H9 (cell line): ENCODE measurements at regions not wholly inside any gene's neighbourhood (a gene's known extent, or its start where the extent isn't known, plus 50 kb on each side); places are given as distances from the start of the nearest gene placed in this dataset.

Source experiments
- DNase-seq: peaks from one replicate; pipeline ENCODE4 v3.0.0-alpha.2; 2017
- H2AFZ ChIP-seq: one replicate; pipeline ENCODE4 v1.6.1; 2013; ENCODE audit warnings: mild to moderate bottlenecking, low read length, control low read depth, moderate library complexity
- H2AK5ac ChIP-seq: 2 replicates; pipeline ENCODE4 v1.6.1; 2013; ENCODE audit warnings: low read length, control low read depth, mixed read lengths; ENCODE audit not compliant: insufficient read length
- H2BK120ac ChIP-seq: one replicate; pipeline ENCODE4 v1.6.1; 2013; ENCODE audit warnings: low read depth, mild to moderate bottlenecking, low read length, control low read depth, inconsistent platforms; ENCODE audit not compliant: poor library complexity, severe bottlenecking
- H2BK12ac ChIP-seq: 2 replicates; pipeline ENCODE4 v1.6.1; 2013; ENCODE audit warnings: low read length, control low read depth, mixed read lengths, low read depth; ENCODE audit not compliant: insufficient read length
- H2BK15ac ChIP-seq: 2 replicates; pipeline ENCODE4 v1.6.1; 2013; ENCODE audit warnings: low read depth, low read length, control low read depth
- H2BK20ac ChIP-seq: one replicate; pipeline ENCODE4 v1.6.1; 2013; ENCODE audit warnings: low read depth, mild to moderate bottlenecking, low read length, control low read depth, inconsistent platforms; ENCODE audit not compliant: poor library complexity, severe bottlenecking
- H2BK5ac ChIP-seq: 2 replicates; pipeline ENCODE4 v1.6.1; 2013; ENCODE audit warnings: low read length, control low read depth, mixed read lengths; ENCODE audit not compliant: insufficient read length
- H3K14ac ChIP-seq: 2 replicates; pipeline ENCODE4 v1.6.1; 2013; ENCODE audit warnings: low read length, control low read depth; ENCODE audit not compliant: insufficient read depth
- H3K18ac ChIP-seq: 2 replicates; pipeline ENCODE4 v1.6.1; 2013; ENCODE audit warnings: low read depth, mild to moderate bottlenecking, mixed read lengths, low read length, control low read depth; ENCODE audit not compliant: insufficient read length
- H3K23ac ChIP-seq: 2 replicates; pipeline ENCODE4 v1.6.1; 2013; ENCODE audit warnings: low read length, control low read depth, mixed read lengths, low read depth; ENCODE audit not compliant: insufficient read length
- H3K23me2 ChIP-seq: 2 replicates; pipeline ENCODE4 v1.6.1; 2013; ENCODE audit warnings: low read depth, mild to moderate bottlenecking, mixed read lengths, low read length, control low read depth; ENCODE audit not compliant: insufficient read length, poor library complexity, severe bottlenecking
- H3K27ac ChIP-seq: 2 replicates; pipeline ENCODE4 v1.5.1; 2013; ENCODE audit warnings: low read length, control low read depth, mixed read lengths, low read depth; ENCODE audit not compliant: insufficient read length
- H3K27me3 ChIP-seq: 2 replicates; pipeline ENCODE4 v1.6.1; 2013; ENCODE audit warnings: low read length, control low read depth, inconsistent platforms; ENCODE audit not compliant: insufficient read depth
- H3K4ac ChIP-seq: 2 replicates; pipeline ENCODE4 v1.6.1; 2013; ENCODE audit warnings: low read depth, mild to moderate bottlenecking, control low read depth, inconsistent platforms, low read length, moderate library complexity
- H3K4me1 ChIP-seq: 2 replicates; pipeline ENCODE4 v1.6.1; 2013; ENCODE audit warnings: low read length, control low read depth, inconsistent platforms; ENCODE audit not compliant: insufficient read depth
- H3K4me2 ChIP-seq: 2 replicates; pipeline ENCODE4 v1.6.1; 2013; ENCODE audit warnings: low read length, control low read depth, mixed read lengths; ENCODE audit not compliant: insufficient read length, insufficient read depth
- H3K56ac ChIP-seq: 2 replicates; pipeline ENCODE4 v1.6.1; 2013; ENCODE audit warnings: low read depth, mild to moderate bottlenecking, mixed read lengths, low read length, control low read depth; ENCODE audit not compliant: insufficient read length
- H3K79me1 ChIP-seq: 2 replicates; pipeline ENCODE4 v1.6.1; 2013; ENCODE audit warnings: low read depth, mild to moderate bottlenecking, moderate library complexity, low read length, control low read depth, inconsistent platforms; ENCODE audit not compliant: insufficient read depth, poor library complexity, severe bottlenecking
- H3K79me2 ChIP-seq: 2 replicates; pipeline ENCODE4 v1.6.1; 2013; ENCODE audit warnings: low read length, control low read depth, inconsistent platforms; ENCODE audit not compliant: insufficient read depth
- H3K9ac ChIP-seq: 2 replicates; pipeline ENCODE4 v1.6.1; 2013; ENCODE audit warnings: low read length, control low read depth, mixed read lengths; ENCODE audit not compliant: insufficient read length; ENCODE audit errors: extremely low read depth
- H3K9me3 ChIP-seq: one replicate; pipeline ENCODE4 v1.6.1; 2013; ENCODE audit warnings: low read depth, low read length, inconsistent platforms; ENCODE audit not compliant: control insufficient read depth
- H3T11ph ChIP-seq: one replicate; pipeline ENCODE4 v1.6.1; 2013; ENCODE audit warnings: mild to moderate bottlenecking, low read length, control low read depth, inconsistent platforms
- H4K20me1 ChIP-seq: one replicate; pipeline ENCODE4 v1.6.1; 2013; ENCODE audit not compliant: control insufficient read depth, insufficient read length, insufficient read depth
- H4K5ac ChIP-seq: 2 replicates; pipeline ENCODE4 v1.6.1; 2013; ENCODE audit warnings: low read depth, mild to moderate bottlenecking, mixed read lengths, low read length, control low read depth; ENCODE audit not compliant: insufficient read length
- H4K8ac ChIP-seq: replicated peaks from 2 replicates; pipeline ENCODE4 v1.6.1; 2013; ENCODE audit warnings: low read length, control low read depth, mixed read lengths, low read depth; ENCODE audit not compliant: insufficient read length
- H4K91ac ChIP-seq: 2 replicates; pipeline ENCODE4 v1.6.1; 2013; ENCODE audit warnings: low read depth, mild to moderate bottlenecking, moderate library complexity, mixed read lengths, low read length, control low read depth; ENCODE audit not compliant: insufficient read length
- H3K27ac Mint-ChIP-seq, 3 experiments: 2 replicates in 2 of 3; 3 replicates in 1 of 3; pipeline ENCODE4 v1.8.0; 2020 to 2021; ENCODE audit warnings: mixed read lengths in 3 of 3, mild to moderate bottlenecking in 1 of 3, moderate library complexity in 1 of 3
- H3K27me3 Mint-ChIP-seq: 2 replicates; pipeline ENCODE4 v1.8.0; 2021; ENCODE audit warnings: low read depth, mild to moderate bottlenecking, moderate library complexity, mixed read lengths
- H3K36me3 Mint-ChIP-seq, 3 experiments: 2 replicates in 2 of 3; 3 replicates in 1 of 3; pipeline ENCODE4 v1.8.0; 2020 to 2021; ENCODE audit warnings: low read depth in 3 of 3, mixed read lengths in 3 of 3; ENCODE audit not compliant: insufficient read depth in 1 of 3
- H3K4me1 Mint-ChIP-seq, 2 experiments: 2 replicates each; pipeline ENCODE4 v1.8.0; 2020; ENCODE audit warnings: mixed read lengths in 2 of 2
- H3K4me3 Mint-ChIP-seq, 2 experiments: 2 replicates in 1 of 2; 3 replicates in 1 of 2; pipeline ENCODE4 v1.8.0; 2020 to 2021; ENCODE audit warnings: mild to moderate bottlenecking in 2 of 2, mixed read lengths in 2 of 2, moderate library complexity in 1 of 2
- H3K9me3 Mint-ChIP-seq, 2 experiments: 2 replicates in 1 of 2; 3 replicates in 1 of 2; pipeline ENCODE4 v1.8.0; 2020; ENCODE audit warnings: mild to moderate bottlenecking in 2 of 2, mixed read lengths in 2 of 2, moderate library complexity in 1 of 2
- WGBS: extraction: QIAGEN DNeasy Blood & Tissue Kit; methylation state at CpG from one replicate; pipeline ENCODE4 v1.1.7; 2013; ENCODE audit warnings: missing lambda C conversion rate, low lambda C conversion rate, mixed read lengths; ENCODE audit not compliant: insufficient read length; ENCODE audit errors: extremely low coverage; 5-methylcytosine and 5-hydroxymethylcytosine counted together
- TF ChIP-seq, protein P1 (sequence below): fragments of 200-600 bp; sonication (generic); conservative IDR thresholded peaks from 3 replicates; pipeline ENCODE4 v1.8.0; 2021; ENCODE audit warnings: antibody characterized with exemption, mild to moderate bottlenecking

DNA sequence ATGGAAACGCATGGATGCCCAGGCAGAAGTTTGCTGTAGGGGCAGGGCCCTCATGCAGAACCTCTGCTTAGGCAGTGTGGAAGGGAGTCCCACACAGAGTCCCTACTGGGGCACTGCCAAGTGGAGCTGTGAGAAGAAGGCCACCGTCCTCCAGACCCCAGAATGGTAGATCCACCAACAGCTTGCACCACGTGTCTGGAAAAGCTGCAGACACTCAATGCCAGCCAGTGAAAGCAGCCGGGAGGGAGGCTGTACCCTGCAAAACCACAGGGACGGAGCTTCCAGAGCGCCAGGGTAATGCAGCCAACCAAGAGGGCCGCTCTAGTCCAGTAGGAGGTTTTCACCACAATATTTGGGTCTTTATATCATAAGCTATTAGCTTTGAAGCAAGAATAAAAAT is 97.1 kb upstream of the IQSEC1 start:
- no peak overlapping the region for H3K4me3 Mint-ChIP-seq
- H3K27me3 Mint-ChIP-seq: peaks cover 1% of the 10 kb centered on the region
- Histone ChIP-seq H4K20me1 (no peaks in the 10 kb centered on the region), H3K4me1 (no peaks in the 10 kb centered on the region), H3K79me1 (no peaks in the 10 kb centered on the region), H3K56ac (no peak overlapping the region), H2AK5ac (no peak overlapping the region), H3T11ph (no peak overlapping the region), H2BK5ac (no peak overlapping the region), H2BK120ac (no peak overlapping the region), H3K14ac (no peak overlapping the region), H3K4me2 (no peak overlapping the region), H3K18ac (no peak overlapping the region), H3K4ac (no peak overlapping the region), H2AFZ (no peak overlapping the region), H3K27me3 (no peaks in the 10 kb centered on the region), H2BK15ac (no peak overlapping the region), H4K8ac (no peak overlapping the region), H3K23ac (no peak overlapping the region), H3K79me2 (no peaks in the 10 kb centered on the region), H3K23me2 (no peaks in the 10 kb centered on the region), H2BK12ac (no peak overlapping the region), H4K5ac (no peak overlapping the region), H3K27ac (no peak overlapping the region), H3K9ac (no peak overlapping the region), H4K91ac (no peak overlapping the region), H3K9me3 (no peaks in the 10 kb centered on the region), H2BK20ac (no peak overlapping the region)
- peaks cover 10 to 13% of the 10 kb centered on the region in 2 experiments for H3K4me1 Mint-ChIP-seq
- no peak for DNase-seq
- no CpG with 5 or more reads among the region's 7 CpGs for WGBS
- H3K27ac Mint-ChIP-seq: no peak overlapping the region
- H3K9me3 Mint-ChIP-seq: peaks cover 19 to 24% of the 10 kb centered on the region in 2 experiments
- H3K36me3 Mint-ChIP-seq: peaks cover 4 to 13% (median 7%) of the 10 kb centered on the region in 3 experiments
- TF ChIP-seq, protein P1, sequence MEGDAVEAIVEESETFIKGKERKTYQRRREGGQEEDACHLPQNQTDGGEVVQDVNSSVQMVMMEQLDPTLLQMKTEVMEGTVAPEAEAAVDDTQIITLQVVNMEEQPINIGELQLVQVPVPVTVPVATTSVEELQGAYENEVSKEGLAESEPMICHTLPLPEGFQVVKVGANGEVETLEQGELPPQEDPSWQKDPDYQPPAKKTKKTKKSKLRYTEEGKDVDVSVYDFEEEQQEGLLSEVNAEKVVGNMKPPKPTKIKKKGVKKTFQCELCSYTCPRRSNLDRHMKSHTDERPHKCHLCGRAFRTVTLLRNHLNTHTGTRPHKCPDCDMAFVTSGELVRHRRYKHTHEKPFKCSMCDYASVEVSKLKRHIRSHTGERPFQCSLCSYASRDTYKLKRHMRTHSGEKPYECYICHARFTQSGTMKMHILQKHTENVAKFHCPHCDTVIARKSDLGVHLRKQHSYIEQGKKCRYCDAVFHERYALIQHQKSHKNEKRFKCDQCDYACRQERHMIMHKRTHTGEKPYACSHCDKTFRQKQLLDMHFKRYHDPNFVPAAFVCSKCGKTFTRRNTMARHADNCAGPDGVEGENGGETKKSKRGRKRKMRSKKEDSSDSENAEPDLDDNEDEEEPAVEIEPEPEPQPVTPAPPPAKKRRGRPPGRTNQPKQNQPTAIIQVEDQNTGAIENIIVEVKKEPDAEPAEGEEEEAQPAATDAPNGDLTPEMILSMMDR: no peak
